ENCODE measurements at regions not wholly inside any gene's neighbourhood (a gene's known extent, or its start where the extent isn't known, plus 50 kb on each side); places are given as distances from the start of the nearest gene placed in this dataset.

DNA sequence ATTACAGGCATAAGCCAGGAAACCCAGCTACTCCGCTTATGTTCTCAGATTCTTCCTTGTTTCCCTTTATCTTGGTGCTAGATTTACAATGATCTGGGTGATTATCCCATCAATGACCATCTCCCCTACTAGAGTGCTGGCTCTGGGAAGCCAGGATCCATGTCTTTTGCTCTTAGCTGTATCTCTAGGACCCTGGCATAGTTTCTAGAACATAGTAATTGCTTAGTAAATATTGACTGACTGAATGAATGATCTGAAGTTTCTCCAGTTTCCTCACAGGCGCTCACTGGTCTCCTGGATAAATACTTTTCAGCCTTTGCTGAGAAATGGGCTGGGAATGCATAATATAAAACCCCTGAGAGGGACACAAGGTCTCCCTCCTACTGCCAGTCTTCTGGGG, 60.0 kb upstream of the KLF9 start:
- Histone ChIP-seq H3K9me3 (no peaks in the 10 kb centered on the region), H3K4me3 (no peak overlapping the region), H3K36me3 (no peaks in the 10 kb centered on the region), H3K27ac (no peak overlapping the region), H3K4me1 (ENCODE audit: insufficient read depth) (peaks cover 15% of the 10 kb centered on the region), H3K27me3 (no peaks in the 10 kb centered on the region)
- TF ChIP-seq, protein P1, sequence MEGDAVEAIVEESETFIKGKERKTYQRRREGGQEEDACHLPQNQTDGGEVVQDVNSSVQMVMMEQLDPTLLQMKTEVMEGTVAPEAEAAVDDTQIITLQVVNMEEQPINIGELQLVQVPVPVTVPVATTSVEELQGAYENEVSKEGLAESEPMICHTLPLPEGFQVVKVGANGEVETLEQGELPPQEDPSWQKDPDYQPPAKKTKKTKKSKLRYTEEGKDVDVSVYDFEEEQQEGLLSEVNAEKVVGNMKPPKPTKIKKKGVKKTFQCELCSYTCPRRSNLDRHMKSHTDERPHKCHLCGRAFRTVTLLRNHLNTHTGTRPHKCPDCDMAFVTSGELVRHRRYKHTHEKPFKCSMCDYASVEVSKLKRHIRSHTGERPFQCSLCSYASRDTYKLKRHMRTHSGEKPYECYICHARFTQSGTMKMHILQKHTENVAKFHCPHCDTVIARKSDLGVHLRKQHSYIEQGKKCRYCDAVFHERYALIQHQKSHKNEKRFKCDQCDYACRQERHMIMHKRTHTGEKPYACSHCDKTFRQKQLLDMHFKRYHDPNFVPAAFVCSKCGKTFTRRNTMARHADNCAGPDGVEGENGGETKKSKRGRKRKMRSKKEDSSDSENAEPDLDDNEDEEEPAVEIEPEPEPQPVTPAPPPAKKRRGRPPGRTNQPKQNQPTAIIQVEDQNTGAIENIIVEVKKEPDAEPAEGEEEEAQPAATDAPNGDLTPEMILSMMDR (IDR thresholded peaks at IDR 0.05), result no peak
- TF ChIP-seq POLR2A (IDR thresholded peaks at IDR 0.05) (no peak), EP300 (IDR thresholded peaks at IDR 0.05) (no peak)
- no peak for DNase-seq
- intact Hi-C loops (cut with DNase I), result no loop called here
- WGBS, 3 donors, result 86 to 95% (median 87%) methylated on average over 2 of the region's 2 CpGs

DNA sequence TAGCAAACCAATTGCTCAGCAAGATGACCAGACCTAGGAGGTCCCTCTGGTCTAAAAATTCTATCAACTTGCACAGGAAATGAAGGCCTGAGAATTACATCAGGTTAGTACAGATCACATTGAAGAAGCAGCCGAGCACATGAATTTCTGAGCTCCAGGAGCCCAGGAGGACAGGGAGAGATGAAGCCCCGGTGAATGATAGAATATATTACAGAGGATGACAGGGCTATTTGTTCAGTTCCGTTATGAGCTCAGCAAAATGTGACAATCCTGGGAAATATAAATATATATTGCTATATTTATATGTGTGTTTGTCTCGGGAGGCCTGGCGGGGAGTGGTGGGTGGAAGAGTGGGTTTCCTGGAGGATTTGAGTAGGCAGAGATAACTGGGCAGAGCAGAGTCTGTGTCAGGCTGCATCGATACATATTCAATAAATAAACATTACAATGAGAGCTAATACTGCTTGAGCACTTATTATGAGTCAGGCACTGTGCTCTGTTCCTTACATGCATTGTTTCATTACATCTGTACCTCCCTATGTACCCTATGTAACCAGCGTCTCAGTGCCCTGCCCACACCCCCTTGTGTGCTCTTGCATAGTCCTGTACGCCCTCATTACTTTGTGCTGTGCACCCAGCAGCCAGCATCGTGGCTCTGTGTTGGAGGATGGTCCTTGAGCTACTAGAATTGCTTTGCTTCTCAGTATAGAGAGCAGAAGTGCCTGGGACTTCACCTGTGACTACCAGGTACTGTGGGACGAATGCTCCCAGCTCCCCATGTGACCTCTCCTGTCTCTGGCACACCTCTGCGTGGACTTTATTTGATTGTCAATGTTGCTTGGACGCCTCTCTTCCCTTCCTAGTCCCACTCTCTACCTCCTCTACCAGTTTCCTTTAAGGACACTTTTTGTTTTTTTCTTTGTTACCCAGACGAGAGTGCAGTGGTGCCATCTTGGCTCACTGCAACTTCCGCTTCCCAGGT, 58.1 kb upstream of the KLF9 start:
- no peaks in the 10 kb centered on the region for H3K4me1 ChIP-seq (ENCODE audit: insufficient read depth)
- H3K27ac ChIP-seq, result no peak overlapping the region

DNA sequence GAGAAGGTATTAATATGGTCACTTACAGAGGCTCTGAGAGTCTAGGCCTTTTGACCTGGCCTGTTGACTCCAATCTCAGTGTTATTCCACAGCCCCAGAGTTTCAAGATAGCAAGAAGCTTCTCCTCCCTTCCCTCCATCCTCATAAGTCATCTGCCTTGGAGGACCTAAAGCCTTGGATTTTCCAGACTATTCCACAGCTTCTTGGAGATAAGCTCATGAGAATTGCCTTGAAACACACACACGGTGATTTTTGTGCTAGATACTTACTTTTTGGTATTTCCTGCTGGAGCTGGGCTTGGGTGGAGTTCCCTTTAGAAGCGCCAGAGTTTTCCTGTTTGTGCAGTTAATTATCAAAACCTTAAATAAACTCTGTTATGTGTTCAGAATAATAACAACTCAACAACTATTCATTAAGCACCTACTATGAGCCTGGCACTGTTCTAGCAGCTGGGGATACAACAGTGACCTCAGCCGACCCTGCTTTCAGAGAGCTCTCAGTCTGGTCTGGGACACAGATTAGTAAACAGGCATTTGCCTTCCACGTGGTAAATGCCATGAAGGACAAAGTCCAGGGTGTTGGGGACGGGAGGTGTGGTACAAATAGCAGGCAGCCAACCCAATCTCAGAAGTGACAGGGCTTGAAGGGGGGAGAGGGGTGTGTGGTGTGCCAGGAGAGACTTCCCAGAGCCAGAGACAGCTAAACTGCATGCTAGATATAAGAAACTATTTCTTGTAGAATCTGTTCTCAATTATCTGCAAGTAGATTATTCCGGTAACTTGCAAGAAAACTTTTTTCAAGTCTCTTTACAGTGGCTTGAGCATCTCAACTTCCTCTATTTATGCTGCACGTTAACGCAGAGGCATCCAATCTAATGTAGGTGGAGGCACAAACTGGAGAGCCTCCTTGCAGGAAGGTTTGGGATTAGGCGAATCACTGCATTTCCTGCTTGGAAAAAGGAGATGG, 55.9 kb upstream of the KLF9 start:
- Histone ChIP-seq H3K27me3 (no peaks in the 10 kb centered on the region), H3K4me3 (no peak overlapping the region), H3K9me3 (no peaks in the 10 kb centered on the region), H3K27ac (no peak overlapping the region), H3K36me3 (no peaks in the 10 kb centered on the region), H3K4me1 (ENCODE audit: insufficient read depth) (no peaks in the 10 kb centered on the region)
- TF ChIP-seq POLR2A (IDR thresholded peaks at IDR 0.05) (no peak), EP300 (IDR thresholded peaks at IDR 0.05) (no peak)
- TF ChIP-seq, protein P1 (IDR thresholded peaks at IDR 0.05), result no peak
- intact Hi-C loops (cut with DNase I), result no loop called here
- DNase-seq, result no peak
- 49 to 58% (median 54%) methylated on average over 9 of the region's 9 CpGs for WGBS, 3 donors

More for the DNA sequence above, 58.1 kb upstream of the KLF9 start:
- intact Hi-C loops (cut with DNase I), result no loop called here
- DNase-seq, result no peak
- WGBS, 3 donors, result 87 to 90% (median 88%) methylated on average over 14 of the region's 14 CpGs
- no peaks in the 10 kb centered on the region for H3K9me3 ChIP-seq
- no peaks in the 10 kb centered on the region for H3K36me3 ChIP-seq
- H3K27me3 ChIP-seq, result no peaks in the 10 kb centered on the region
- TF ChIP-seq POLR2A (IDR thresholded peaks at IDR 0.05), result no peak
- TF ChIP-seq EP300 (IDR thresholded peaks at IDR 0.05), result no peak
- TF ChIP-seq, protein P1 (IDR thresholded peaks at IDR 0.05), result no peak
- H3K4me3 ChIP-seq, result no peak overlapping the region

DNA sequence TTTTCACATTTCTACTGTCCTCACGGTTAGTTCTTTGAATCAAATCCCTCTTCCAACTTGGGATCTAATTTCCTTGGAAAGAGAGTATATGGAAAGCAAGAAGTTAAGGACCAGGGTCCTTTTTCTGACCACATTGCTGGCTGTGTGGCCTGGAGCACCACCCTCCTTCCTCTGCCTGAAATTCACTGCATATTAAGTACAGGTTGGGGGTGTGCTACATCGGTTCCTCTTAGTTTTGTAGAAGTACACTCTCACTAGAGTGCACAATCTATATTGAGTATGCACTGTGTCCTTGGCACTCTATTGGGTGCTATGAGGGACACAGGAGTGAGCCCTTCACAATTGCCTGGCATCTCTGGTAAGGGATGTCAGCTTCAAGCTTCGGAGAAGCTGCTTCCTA, 53.8 kb upstream of the KLF9 start:
- TF ChIP-seq, protein P1 (IDR thresholded peaks at IDR 0.05), result no peak
- TF ChIP-seq POLR2A (IDR thresholded peaks at IDR 0.05) (no peak), EP300 (IDR thresholded peaks at IDR 0.05) (no peak)
- Histone ChIP-seq H3K27ac (no peak overlapping the region), H3K36me3 (no peaks in the 10 kb centered on the region), H3K4me1 (ENCODE audit: insufficient read depth) (no peaks in the 10 kb centered on the region), H3K9me3 (no peaks in the 10 kb centered on the region), H3K27me3 (no peaks in the 10 kb centered on the region), H3K4me3 (no peak overlapping the region)
- DNase-seq, result no peak
- intact Hi-C loops (cut with DNase I), result no loop called here
- 90 to 94% (median 94%) methylated on average over 3 of the region's 3 CpGs for WGBS, 3 donors

Measured in ovary (tissue), 7 donors.